ENCODE measurements at regions not wholly inside any gene's neighbourhood (a gene's known extent, or its start where the extent isn't known, plus 50 kb on each side); places are given as distances from the start of the nearest gene placed in this dataset.

- TF ChIP-seq CTCF (IDR thresholded peaks at IDR 0.05) (no peak), POLR2A (IDR thresholded peaks at IDR 0.05) (no peak)
Observed at GRCh38 chr10:90051474-90051873, 350.1 kb downstream of the KIF20B start.
